PC-3 (cell line): ENCODE measurements at regions not wholly inside any gene's neighbourhood (a gene's known extent, or its start where the extent isn't known, plus 50 kb on each side); places are given as distances from the start of the nearest gene placed in this dataset.

ENCODE experiments used
- ATAC-seq: fragments of 200-7000 bp; cut with Tn5 transposase; 2 replicates; pipeline ENCODE4 v1.9.1; 2020; ENCODE audit warnings: mild to moderate bottlenecking, moderate library complexity
- BruUV-seq: library from RNA; stranded (reverse); fragments of 400-500 nt; replicated peaks from 2 replicates; lab custom pipeline; 2021; lab: Mats Ljungman, UMichigan
- CTCF ChIA-PET: fragments of 300-600 bp; sonication (Branson Sonifier 250); formaldehyde crosslinking; loops from one replicate; lab custom pipeline; 2022; ENCODE audit warnings: antibody characterized with exemption; lab: Charles Lee
- POLR2A ChIA-PET: fragments of 300-600 bp; sonication (Branson Sonifier 250); formaldehyde crosslinking; loops from one replicate; lab custom pipeline; 2022; ENCODE audit warnings: antibody characterized with exemption; ENCODE audit not compliant: unreplicated experiment; lab: Charles Lee
- DNase-seq: peaks from one replicate; pipeline ENCODE4 v3.0.0-alpha.2; 2015
- H2AFZ ChIP-seq: fragments of 300-600 bp; sonication (generic); 2 replicates; pipeline ENCODE4 v1.6.0; 2016; ENCODE audit warnings: antibody characterized with exemption, low read length
- H3F3A ChIP-seq: fragments of 300-600 bp; sonication (generic); one replicate; pipeline ENCODE4 v1.6.0; 2017; ENCODE audit warnings: antibody characterized with exemption, low read length, control low read depth, mild to moderate bottlenecking; ENCODE audit not compliant: unreplicated experiment
- H3K27ac ChIP-seq: fragments of 300-600 bp; sonication (generic); 2 replicates; pipeline ENCODE4 v1.5.1; 2016; ENCODE audit warnings: mild to moderate bottlenecking, low read length
- H3K27me3 ChIP-seq: fragments of 300-600 bp; sonication (generic); 2 replicates; pipeline ENCODE4 v1.6.1; 2016; ENCODE audit warnings: low read length, mixed read lengths
- H3K36me3 ChIP-seq: fragments of 300-600 bp; sonication (generic); 2 replicates; pipeline ENCODE4 v1.6.1; 2016; ENCODE audit warnings: low read depth, mixed run types, low read length, mixed read lengths
- H3K4me1 ChIP-seq: fragments of 300-600 bp; sonication (generic); 2 replicates; pipeline ENCODE4 v1.5.1; 2016; ENCODE audit warnings: low read length; ENCODE audit not compliant: insufficient read depth
- H3K4me2 ChIP-seq: fragments of 300-600 bp; sonication (generic); 2 replicates; pipeline ENCODE4 v1.6.0; 2016; ENCODE audit warnings: low read length
- H3K4me3 ChIP-seq: fragments of 300-600 bp; sonication (generic); 2 replicates; pipeline ENCODE4 v1.5.1; 2016; ENCODE audit warnings: mild to moderate bottlenecking, low read length, mixed read lengths
- H3K79me2 ChIP-seq: fragments of 300-600 bp; sonication (generic); 2 replicates; pipeline ENCODE4 v1.6.1; 2017; ENCODE audit warnings: low read length, mixed read lengths
- H3K9ac ChIP-seq: fragments of 300-600 bp; sonication (generic); 2 replicates; pipeline ENCODE4 v1.6.0; 2016; ENCODE audit warnings: mild to moderate bottlenecking, low read length
- H3K9me2 ChIP-seq: fragments of 300-600 bp; sonication (generic); replicated peaks from 2 replicates; pipeline ENCODE4 v1.6.1; 2016; ENCODE audit warnings: mixed run types, low read length, mixed read lengths
- H3K9me3 ChIP-seq: fragments of 300-600 bp; sonication (generic); 2 replicates; pipeline ENCODE4 v1.6.1; 2016; ENCODE audit warnings: low read length, mixed read lengths
- H4K20me1 ChIP-seq: fragments of 300-600 bp; sonication (generic); 2 replicates; pipeline ENCODE4 v1.6.1; 2016; ENCODE audit warnings: low read length, mixed read lengths
- EZH2 ChIP-seq: fragments of 300-600 bp; sonication (generic); IDR thresholded peaks from one replicate; pipeline ENCODE4 v1.6.1; 2017; ENCODE audit warnings: antibody characterized with exemption, mild to moderate bottlenecking, low read length; ENCODE audit not compliant: unreplicated experiment
- EZH2phosphoT487 ChIP-seq: fragments of 300-600 bp; sonication (generic); IDR thresholded peaks from 2 replicates; pipeline ENCODE4 v1.6.1; 2018; ENCODE audit warnings: mild to moderate bottlenecking, antibody characterized with exemption, low read length, borderline replicate concordance
- intact Hi-C: fragments of 100-400 bp; cut with micrococcal nuclease; formaldehyde crosslinking; loops from 2 replicates; pipeline ENCODE4 v1.9.0; 2023
- TF ChIP-seq, protein P1 (sequence below): fragments of 300-600 bp; sonication (generic); conservative IDR thresholded peaks from 2 replicates; pipeline ENCODE4 v1.5.1; 2017; ENCODE audit warnings: antibody characterized with exemption, low read depth, mild to moderate bottlenecking, low read length

DNA sequence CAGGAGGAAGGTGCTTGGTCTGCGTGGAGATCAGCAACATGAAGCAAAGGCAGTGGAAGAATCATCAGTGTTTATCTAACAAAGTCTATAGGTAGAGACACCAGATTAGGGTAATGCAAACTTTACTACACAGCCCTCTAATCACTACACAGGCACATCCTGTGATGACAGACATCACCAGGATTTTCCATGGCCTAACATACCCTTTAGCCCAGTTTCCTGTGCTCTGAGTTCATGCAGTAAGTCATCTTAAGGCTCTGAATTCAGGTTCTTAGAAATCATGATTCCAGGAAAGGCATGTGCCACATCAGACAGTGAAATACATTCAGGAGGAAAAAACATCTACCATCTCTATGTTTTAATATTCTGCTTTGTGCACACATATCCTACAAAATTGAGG, 708.5 kb upstream of the SLC8A1 start:
- POLR2A ChIA-PET = no interaction called here
- peak; percentile 62 for ATAC-seq
- no peak overlapping the region for H3K27ac ChIP-seq

GRCh38 chr2:41167014-41167413, 715.1 kb upstream of the SLC8A1 start:
- no peak overlapping the region for H3K4me3 ChIP-seq
- no peaks in the 10 kb centered on the region for H3F3A ChIP-seq
- ATAC-seq (no peak), DNase-seq (no peak)
- ChIA-PET POLR2A (no interaction called here), CTCF (no interaction called here)
- intact Hi-C loops = no loop called here
- H3K9me2 ChIP-seq = no peaks in the 10 kb centered on the region
- TF ChIP-seq EZH2phosphoT487 (no peak), EZH2 (no peak)
- TF ChIP-seq, protein P1, sequence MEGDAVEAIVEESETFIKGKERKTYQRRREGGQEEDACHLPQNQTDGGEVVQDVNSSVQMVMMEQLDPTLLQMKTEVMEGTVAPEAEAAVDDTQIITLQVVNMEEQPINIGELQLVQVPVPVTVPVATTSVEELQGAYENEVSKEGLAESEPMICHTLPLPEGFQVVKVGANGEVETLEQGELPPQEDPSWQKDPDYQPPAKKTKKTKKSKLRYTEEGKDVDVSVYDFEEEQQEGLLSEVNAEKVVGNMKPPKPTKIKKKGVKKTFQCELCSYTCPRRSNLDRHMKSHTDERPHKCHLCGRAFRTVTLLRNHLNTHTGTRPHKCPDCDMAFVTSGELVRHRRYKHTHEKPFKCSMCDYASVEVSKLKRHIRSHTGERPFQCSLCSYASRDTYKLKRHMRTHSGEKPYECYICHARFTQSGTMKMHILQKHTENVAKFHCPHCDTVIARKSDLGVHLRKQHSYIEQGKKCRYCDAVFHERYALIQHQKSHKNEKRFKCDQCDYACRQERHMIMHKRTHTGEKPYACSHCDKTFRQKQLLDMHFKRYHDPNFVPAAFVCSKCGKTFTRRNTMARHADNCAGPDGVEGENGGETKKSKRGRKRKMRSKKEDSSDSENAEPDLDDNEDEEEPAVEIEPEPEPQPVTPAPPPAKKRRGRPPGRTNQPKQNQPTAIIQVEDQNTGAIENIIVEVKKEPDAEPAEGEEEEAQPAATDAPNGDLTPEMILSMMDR = no peak
- no peaks in the 10 kb centered on the region for H3K36me3 ChIP-seq
- no peaks in the 10 kb centered on the region for H4K20me1 ChIP-seq
- no peak overlapping the region for H2AFZ ChIP-seq
- no TSS peak for BruUV-seq
- no peak overlapping the region for H3K27ac ChIP-seq
- H3K4me2 ChIP-seq = no peak overlapping the region
- H3K27me3 ChIP-seq = no peaks in the 10 kb centered on the region
- H3K9ac ChIP-seq = no peak overlapping the region
- H3K4me1 ChIP-seq = no peaks in the 10 kb centered on the region
- no peaks in the 10 kb centered on the region for H3K79me2 ChIP-seq
- no peaks in the 10 kb centered on the region for H3K9me3 ChIP-seq

More for the DNA sequence above, 708.5 kb upstream of the SLC8A1 start:
- Histone ChIP-seq H3K79me2 (no peaks in the 10 kb centered on the region), H3K36me3 (no peaks in the 10 kb centered on the region), H3K27me3 (no peaks in the 10 kb centered on the region), H3K9me3 (no peaks in the 10 kb centered on the region), H3F3A (no peaks in the 10 kb centered on the region), H3K9ac (no peak overlapping the region), H3K4me2 (no peak overlapping the region), H4K20me1 (no peaks in the 10 kb centered on the region), H3K4me3 (no peak overlapping the region), H3K4me1 (peaks cover 8% of the 10 kb centered on the region), H3K9me2 (no peaks in the 10 kb centered on the region), H2AFZ (no peak overlapping the region)
- BruUV-seq = no TSS peak
- DNase-seq = peak; percentile 46
- no peak for TF ChIP-seq EZH2phosphoT487
- TF ChIP-seq, protein P1 = no peak
- TF ChIP-seq EZH2 = no peak
- intact Hi-C loops = no loop called here
- CTCF ChIA-PET = no interaction called here

- intact Hi-C loops = no loop called here
- H3K27ac ChIP-seq = no peak overlapping the region
- no peak for DNase-seq
- no peak overlapping the region for H3K4me3 ChIP-seq
- POLR2A ChIA-PET = no interaction called here
- no peak for ATAC-seq
- CTCF ChIA-PET = no interaction called here
- H4K20me1 ChIP-seq = no peaks in the 10 kb centered on the region
- no peaks in the 10 kb centered on the region for H3F3A ChIP-seq
- H3K9ac ChIP-seq = no peak overlapping the region
- H3K36me3 ChIP-seq = no peaks in the 10 kb centered on the region
- H3K4me1 ChIP-seq = no peaks in the 10 kb centered on the region
- H3K9me2 ChIP-seq = no peaks in the 10 kb centered on the region
- H3K79me2 ChIP-seq = no peaks in the 10 kb centered on the region
- H2AFZ ChIP-seq = no peak overlapping the region
- H3K9me3 ChIP-seq = no peaks in the 10 kb centered on the region
- TF ChIP-seq, protein P1 = no peak
- TF ChIP-seq EZH2 (no peak), EZH2phosphoT487 (no peak)
- BruUV-seq = no TSS peak
- H3K27me3 ChIP-seq = no peaks in the 10 kb centered on the region
- no peak overlapping the region for H3K4me2 ChIP-seq
These were observed 717.9 kb upstream of the SLC8A1 start for GRCh38 chr2:41169744-41170143.
